GM18511 (cell line): ENCODE measurements at regions not wholly inside any gene's neighbourhood (a gene's known extent, or its start where the extent isn't known, plus 50 kb on each side); places are given as distances from the start of the nearest gene placed in this dataset.

Experiments used
- ATAC-seq: cut with Tn5 transposase; IDR thresholded peaks from one replicate; pipeline ENCODE4 v1.9.1; 2021; ENCODE audit warnings: mild to moderate bottlenecking, moderate library complexity; ENCODE audit not compliant: unreplicated experiment

- ATAC-seq = no peak
Observed at GRCh38 chr12:77323788-77324415, 258.5 kb upstream of the E2F7 start.

GRCh38 chr12:77319166-77319565, 253.8 kb upstream of the E2F7 start:
- ATAC-seq = no peak

GRCh38 chr12:77315407-77315806, 250.0 kb upstream of the E2F7 start:
- no peak for ATAC-seq

- ATAC-seq = no peak
Observed at GRCh38 chr12:77314378-77315052, 249.1 kb upstream of the E2F7 start.

- no peak for ATAC-seq
Observed at GRCh38 chr12:77308056-77308455, 242.7 kb upstream of the E2F7 start.

GRCh38 chr12:77300811-77301210, 235.4 kb upstream of the E2F7 start:
- ATAC-seq = no peak

GRCh38 chr12:77299910-77300669, 234.7 kb upstream of the E2F7 start:
- no peak for ATAC-seq

- ATAC-seq = no peak
Observed at GRCh38 chr12:77299001-77299400, 233.6 kb upstream of the E2F7 start.

- no peak for ATAC-seq
Observed at GRCh38 chr12:77294016-77294415, 228.6 kb upstream of the E2F7 start.

- ATAC-seq = no peak
Observed at GRCh38 chr12:77274926-77275325, 209.6 kb upstream of the E2F7 start.

GRCh38 chr12:77273898-77274297, 208.5 kb upstream of the E2F7 start:
- no peak for ATAC-seq

GRCh38 chr12:77256956-77257355, 191.6 kb upstream of the E2F7 start:
- ATAC-seq = no peak

- ATAC-seq = no peak
Observed at GRCh38 chr12:77253321-77253720, 188.0 kb upstream of the E2F7 start.

GRCh38 chr12:77251799-77252198, 186.4 kb upstream of the E2F7 start:
- ATAC-seq = no peak

- no peak for ATAC-seq
Observed at GRCh38 chr12:77249892-77250291, 184.5 kb upstream of the E2F7 start.

GRCh38 chr12:77248036-77248435, 182.7 kb upstream of the E2F7 start:
- ATAC-seq = no peak

GRCh38 chr12:77247542-77247941, 182.2 kb upstream of the E2F7 start:
- ATAC-seq = no peak

- no peak for ATAC-seq
Observed at GRCh38 chr12:77243345-77243744, 178.0 kb upstream of the E2F7 start.

GRCh38 chr12:77239617-77240016, 174.2 kb upstream of the E2F7 start:
- ATAC-seq = no peak

- ATAC-seq = no peak
Observed at GRCh38 chr12:77238335-77238734, 173.0 kb upstream of the E2F7 start.

GRCh38 chr12:77237896-77238295, 172.5 kb upstream of the E2F7 start:
- ATAC-seq = no peak

- no peak for ATAC-seq
Observed at GRCh38 chr12:77236066-77236465, 170.7 kb upstream of the E2F7 start.
